ENCODE measurements at regions not wholly inside any gene's neighbourhood (a gene's known extent, or its start where the extent isn't known, plus 50 kb on each side); places are given as distances from the start of the nearest gene placed in this dataset.

DNA sequence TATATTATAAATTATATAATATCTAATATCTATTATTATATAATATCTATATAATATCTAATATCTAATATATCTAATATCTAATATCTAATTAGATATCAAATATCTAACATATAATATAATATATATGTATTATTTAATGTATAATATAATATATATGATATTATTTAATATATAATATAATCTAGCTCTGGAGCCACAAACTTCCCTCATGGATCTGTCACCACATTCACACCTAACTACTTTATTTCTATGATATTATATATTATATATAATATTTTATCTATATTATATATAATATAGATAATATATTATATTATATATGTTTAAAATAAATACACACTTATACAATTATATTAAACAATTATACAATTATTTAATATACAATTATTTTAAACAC, 667.5 kb downstream of the KCTD8 start (continued):
- TF ChIP-seq, protein P1, sequence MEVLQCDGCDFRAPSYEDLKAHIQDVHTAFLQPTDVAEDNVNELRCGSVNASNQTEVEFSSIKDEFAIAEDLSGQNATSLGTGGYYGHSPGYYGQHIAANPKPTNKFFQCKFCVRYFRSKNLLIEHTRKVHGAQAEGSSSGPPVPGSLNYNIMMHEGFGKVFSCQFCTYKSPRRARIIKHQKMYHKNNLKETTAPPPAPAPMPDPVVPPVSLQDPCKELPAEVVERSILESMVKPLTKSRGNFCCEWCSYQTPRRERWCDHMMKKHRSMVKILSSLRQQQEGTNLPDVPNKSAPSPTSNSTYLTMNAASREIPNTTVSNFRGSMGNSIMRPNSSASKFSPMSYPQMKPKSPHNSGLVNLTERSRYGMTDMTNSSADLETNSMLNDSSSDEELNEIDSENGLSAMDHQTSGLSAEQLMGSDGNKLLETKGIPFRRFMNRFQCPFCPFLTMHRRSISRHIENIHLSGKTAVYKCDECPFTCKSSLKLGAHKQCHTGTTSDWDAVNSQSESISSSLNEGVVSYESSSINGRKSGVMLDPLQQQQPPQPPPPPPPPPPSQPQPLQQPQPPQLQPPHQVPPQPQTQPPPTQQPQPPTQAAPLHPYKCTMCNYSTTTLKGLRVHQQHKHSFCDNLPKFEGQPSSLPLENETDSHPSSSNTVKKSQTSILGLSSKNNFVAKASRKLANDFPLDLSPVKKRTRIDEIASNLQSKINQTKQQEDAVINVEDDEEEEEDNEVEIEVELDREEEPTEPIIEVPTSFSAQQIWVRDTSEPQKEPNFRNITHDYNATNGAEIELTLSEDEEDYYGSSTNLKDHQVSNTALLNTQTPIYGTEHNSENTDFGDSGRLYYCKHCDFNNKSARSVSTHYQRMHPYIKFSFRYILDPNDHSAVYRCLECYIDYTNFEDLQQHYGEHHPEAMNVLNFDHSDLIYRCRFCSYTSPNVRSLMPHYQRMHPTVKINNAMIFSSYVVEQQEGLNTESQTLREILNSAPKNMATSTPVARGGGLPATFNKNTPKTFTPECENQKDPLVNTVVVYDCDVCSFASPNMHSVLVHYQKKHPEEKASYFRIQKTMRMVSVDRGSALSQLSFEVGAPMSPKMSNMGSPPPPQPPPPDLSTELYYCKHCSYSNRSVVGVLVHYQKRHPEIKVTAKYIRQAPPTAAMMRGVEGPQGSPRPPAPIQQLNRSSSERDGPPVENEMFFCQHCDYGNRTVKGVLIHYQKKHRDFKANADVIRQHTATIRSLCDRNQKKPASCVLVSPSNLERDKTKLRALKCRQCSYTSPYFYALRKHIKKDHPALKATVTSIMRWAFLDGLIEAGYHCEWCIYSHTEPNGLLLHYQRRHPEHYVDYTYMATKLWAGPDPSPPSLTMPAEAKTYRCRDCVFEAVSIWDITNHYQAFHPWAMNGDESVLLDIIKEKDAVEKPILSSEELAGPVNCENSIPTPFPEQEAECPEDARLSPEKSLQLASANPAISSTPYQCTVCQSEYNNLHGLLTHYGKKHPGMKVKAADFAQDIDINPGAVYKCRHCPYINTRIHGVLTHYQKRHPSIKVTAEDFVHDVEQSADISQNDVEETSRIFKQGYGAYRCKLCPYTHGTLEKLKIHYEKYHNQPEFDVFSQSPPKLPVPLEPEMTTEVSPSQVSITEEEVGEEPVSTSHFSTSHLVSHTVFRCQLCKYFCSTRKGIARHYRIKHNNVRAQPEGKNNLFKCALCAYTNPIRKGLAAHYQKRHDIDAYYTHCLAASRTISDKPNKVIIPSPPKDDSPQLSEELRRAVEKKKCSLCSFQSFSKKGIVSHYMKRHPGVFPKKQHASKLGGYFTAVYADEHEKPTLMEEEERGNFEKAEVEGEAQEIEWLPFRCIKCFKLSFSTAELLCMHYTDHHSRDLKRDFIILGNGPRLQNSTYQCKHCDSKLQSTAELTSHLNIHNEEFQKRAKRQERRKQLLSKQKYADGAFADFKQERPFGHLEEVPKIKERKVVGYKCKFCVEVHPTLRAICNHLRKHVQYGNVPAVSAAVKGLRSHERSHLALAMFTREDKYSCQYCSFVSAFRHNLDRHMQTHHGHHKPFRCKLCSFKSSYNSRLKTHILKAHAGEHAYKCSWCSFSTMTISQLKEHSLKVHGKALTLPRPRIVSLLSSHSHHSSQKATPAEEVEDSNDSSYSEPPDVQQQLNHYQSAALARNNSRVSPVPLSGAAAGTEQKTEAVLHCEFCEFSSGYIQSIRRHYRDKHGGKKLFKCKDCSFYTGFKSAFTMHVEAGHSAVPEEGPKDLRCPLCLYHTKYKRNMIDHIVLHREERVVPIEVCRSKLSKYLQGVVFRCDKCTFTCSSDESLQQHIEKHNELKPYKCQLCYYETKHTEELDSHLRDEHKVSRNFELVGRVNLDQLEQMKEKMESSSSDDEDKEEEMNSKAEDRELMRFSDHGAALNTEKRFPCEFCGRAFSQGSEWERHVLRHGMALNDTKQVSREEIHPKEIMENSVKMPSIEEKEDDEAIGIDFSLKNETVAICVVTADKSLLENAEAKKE (CRISPR knock-in tag; IDR thresholded peaks at IDR 0.05): no peak
- TF ChIP-seq STAT1 (IDR thresholded peaks at IDR 0.05; ENCODE audit: unreplicated experiment) (no peak), ZNF114 (CRISPR knock-in tag; IDR thresholded peaks at IDR 0.05) (no peak), CREB1 (CRISPR knock-in tag; IDR thresholded peaks at IDR 0.05; ENCODE audit: low read depth) (no peak), JUNB (IDR thresholded peaks at IDR 0.05; ENCODE audit: unreplicated experiment) (no peak)
- TF ChIP-seq, protein P2, sequence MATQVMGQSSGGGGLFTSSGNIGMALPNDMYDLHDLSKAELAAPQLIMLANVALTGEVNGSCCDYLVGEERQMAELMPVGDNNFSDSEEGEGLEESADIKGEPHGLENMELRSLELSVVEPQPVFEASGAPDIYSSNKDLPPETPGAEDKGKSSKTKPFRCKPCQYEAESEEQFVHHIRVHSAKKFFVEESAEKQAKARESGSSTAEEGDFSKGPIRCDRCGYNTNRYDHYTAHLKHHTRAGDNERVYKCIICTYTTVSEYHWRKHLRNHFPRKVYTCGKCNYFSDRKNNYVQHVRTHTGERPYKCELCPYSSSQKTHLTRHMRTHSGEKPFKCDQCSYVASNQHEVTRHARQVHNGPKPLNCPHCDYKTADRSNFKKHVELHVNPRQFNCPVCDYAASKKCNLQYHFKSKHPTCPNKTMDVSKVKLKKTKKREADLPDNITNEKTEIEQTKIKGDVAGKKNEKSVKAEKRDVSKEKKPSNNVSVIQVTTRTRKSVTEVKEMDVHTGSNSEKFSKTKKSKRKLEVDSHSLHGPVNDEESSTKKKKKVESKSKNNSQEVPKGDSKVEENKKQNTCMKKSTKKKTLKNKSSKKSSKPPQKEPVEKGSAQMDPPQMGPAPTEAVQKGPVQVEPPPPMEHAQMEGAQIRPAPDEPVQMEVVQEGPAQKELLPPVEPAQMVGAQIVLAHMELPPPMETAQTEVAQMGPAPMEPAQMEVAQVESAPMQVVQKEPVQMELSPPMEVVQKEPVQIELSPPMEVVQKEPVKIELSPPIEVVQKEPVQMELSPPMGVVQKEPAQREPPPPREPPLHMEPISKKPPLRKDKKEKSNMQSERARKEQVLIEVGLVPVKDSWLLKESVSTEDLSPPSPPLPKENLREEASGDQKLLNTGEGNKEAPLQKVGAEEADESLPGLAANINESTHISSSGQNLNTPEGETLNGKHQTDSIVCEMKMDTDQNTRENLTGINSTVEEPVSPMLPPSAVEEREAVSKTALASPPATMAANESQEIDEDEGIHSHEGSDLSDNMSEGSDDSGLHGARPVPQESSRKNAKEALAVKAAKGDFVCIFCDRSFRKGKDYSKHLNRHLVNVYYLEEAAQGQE (IDR thresholded peaks at IDR 0.05; ENCODE audit: unreplicated experiment): no peak

DNA sequence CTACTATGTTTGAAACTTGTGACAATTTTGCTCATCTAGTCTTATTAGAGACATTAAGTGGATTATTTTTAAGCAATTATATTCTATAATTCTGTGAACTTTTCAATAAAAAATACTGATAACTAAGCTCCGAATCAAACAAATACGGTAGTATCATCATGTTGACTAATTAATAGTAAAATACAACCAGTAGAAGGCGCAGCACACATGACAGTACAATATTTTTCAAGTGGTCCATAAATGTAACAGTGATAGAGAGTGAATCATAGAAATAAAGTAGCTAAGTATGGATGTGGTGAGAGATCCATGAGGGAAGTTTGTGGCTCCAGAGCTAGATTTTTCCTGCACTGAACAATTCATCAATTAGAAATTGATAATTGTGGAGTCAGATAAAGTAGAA, 666.2 kb downstream of the KCTD8 start:
- H3K9me3 Mint-ChIP-seq: no peaks in the 10 kb centered on the region; the same call in 2 of the 3 replicates
- H3K4me1 Mint-ChIP-seq: peaks cover 12% of the 10 kb centered on the region
- no peak for ATAC-seq
- H3K4me1 ChIP-seq (ENCODE audit: insufficient read depth): no peaks in the 10 kb centered on the region
- no peak overlapping the region for H3K27ac ChIP-seq (ENCODE audit: low read depth)
- no peak overlapping the region for H3K4me3 Mint-ChIP-seq
- no peak overlapping the region for H3K4me3 ChIP-seq
- H3F3A ChIP-seq (replicated peaks; ENCODE audit: low read depth): no peaks in the 10 kb centered on the region
- H3K4me2 ChIP-seq: no peak overlapping the region
- no peaks in the 10 kb centered on the region for H3K9me2 ChIP-seq (ENCODE audit: insufficient read depth)
- no peaks in the 10 kb centered on the region for H4K20me1 ChIP-seq (replicated peaks; ENCODE audit: insufficient read depth)
- H3K36me3 Mint-ChIP-seq (ENCODE audit: low read depth): peaks cover 8% of the 10 kb centered on the region; the same call in 1 of the 3 replicates
- peaks cover 2% of the 10 kb centered on the region for H3K27me3 Mint-ChIP-seq (ENCODE audit: insufficient read depth, low read depth, poor library complexity)
- H3K36me3 ChIP-seq (ENCODE audit: insufficient read depth): no peaks in the 10 kb centered on the region
- no peak for DNase-seq (ENCODE audit: low spot score)
- no peaks in the 10 kb centered on the region for H3K79me2 ChIP-seq (replicated peaks; ENCODE audit: insufficient read depth)
- H2AFZ ChIP-seq: no peak overlapping the region
- H3K27me3 ChIP-seq (ENCODE audit: insufficient read depth): no peaks in the 10 kb centered on the region
- no peak overlapping the region for H3K27ac Mint-ChIP-seq
- TF ChIP-seq POLR2AphosphoS5 (IDR thresholded peaks at IDR 0.05; ENCODE audit: low read depth) (no peak), ZNF331 (CRISPR knock-in tag; IDR thresholded peaks at IDR 0.05; ENCODE audit: low read depth) (no peak), ZNF114 (CRISPR knock-in tag; IDR thresholded peaks at IDR 0.05) (no peak), NANOG (IDR thresholded peaks at IDR 0.05; ENCODE audit: borderline replicate concordance) (no peak), JUNB (IDR thresholded peaks at IDR 0.05; ENCODE audit: unreplicated experiment) (no peak), EZH2 (IDR thresholded peaks at IDR 0.05; ENCODE audit: low read depth, unreplicated experiment) (no peak), STAT1 (IDR thresholded peaks at IDR 0.05; ENCODE audit: unreplicated experiment) (no peak), CREB1 (CRISPR knock-in tag; IDR thresholded peaks at IDR 0.05; ENCODE audit: low read depth) (no peak)
- TF ChIP-seq, protein P3, sequence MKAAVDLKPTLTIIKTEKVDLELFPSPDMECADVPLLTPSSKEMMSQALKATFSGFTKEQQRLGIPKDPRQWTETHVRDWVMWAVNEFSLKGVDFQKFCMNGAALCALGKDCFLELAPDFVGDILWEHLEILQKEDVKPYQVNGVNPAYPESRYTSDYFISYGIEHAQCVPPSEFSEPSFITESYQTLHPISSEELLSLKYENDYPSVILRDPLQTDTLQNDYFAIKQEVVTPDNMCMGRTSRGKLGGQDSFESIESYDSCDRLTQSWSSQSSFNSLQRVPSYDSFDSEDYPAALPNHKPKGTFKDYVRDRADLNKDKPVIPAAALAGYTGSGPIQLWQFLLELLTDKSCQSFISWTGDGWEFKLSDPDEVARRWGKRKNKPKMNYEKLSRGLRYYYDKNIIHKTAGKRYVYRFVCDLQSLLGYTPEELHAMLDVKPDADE (IDR thresholded peaks at IDR 0.05): no peak
- TF ChIP-seq, protein P4, sequence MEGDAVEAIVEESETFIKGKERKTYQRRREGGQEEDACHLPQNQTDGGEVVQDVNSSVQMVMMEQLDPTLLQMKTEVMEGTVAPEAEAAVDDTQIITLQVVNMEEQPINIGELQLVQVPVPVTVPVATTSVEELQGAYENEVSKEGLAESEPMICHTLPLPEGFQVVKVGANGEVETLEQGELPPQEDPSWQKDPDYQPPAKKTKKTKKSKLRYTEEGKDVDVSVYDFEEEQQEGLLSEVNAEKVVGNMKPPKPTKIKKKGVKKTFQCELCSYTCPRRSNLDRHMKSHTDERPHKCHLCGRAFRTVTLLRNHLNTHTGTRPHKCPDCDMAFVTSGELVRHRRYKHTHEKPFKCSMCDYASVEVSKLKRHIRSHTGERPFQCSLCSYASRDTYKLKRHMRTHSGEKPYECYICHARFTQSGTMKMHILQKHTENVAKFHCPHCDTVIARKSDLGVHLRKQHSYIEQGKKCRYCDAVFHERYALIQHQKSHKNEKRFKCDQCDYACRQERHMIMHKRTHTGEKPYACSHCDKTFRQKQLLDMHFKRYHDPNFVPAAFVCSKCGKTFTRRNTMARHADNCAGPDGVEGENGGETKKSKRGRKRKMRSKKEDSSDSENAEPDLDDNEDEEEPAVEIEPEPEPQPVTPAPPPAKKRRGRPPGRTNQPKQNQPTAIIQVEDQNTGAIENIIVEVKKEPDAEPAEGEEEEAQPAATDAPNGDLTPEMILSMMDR (conservative IDR thresholded peaks at IDR 0.05; ENCODE audit: low read depth in 2 of 2): no peak; a peak in 1 of 4 replicates

All from GM23338 (cell line).